Eye (tissue), 1 donor: ENCODE measurements at regions not wholly inside any gene's neighbourhood (a gene's known extent, or its start where the extent isn't known, plus 50 kb on each side); places are given as distances from the start of the nearest gene placed in this dataset.
A peak's percentile ranks its signal among the peaks of the same experiment; 100 is the strongest.
"Not testable (repeated sequence)": the region's sequence is repeated elsewhere in the genome, so short reads cannot be mapped to it uniquely, and the experiment has no call there.

Experiments
- DNase-seq: peaks from one replicate; pipeline ENCODE4 v3.0.0-alpha.2; 2015

DNA sequence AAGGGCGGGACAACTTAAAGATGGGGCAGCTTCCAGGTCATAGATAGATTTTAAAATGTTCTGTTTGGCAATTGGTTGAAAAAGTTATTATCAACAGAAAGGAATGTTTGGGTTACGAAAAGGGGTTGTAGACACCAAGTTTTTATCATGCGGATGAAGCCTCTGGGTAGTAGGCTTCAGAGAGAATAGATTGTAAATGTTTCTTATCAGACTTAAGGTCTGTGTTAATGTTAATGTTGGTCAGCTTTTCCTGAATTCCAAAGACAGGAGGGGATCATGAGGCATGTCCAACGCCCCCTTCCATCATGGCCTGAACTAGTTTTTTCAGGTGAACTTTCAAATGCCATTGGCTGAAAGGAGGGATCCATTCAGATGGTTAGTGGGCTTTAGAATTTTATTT lies 84.2 kb upstream of the KIF5B start:
- no peak for DNase-seq

DNA sequence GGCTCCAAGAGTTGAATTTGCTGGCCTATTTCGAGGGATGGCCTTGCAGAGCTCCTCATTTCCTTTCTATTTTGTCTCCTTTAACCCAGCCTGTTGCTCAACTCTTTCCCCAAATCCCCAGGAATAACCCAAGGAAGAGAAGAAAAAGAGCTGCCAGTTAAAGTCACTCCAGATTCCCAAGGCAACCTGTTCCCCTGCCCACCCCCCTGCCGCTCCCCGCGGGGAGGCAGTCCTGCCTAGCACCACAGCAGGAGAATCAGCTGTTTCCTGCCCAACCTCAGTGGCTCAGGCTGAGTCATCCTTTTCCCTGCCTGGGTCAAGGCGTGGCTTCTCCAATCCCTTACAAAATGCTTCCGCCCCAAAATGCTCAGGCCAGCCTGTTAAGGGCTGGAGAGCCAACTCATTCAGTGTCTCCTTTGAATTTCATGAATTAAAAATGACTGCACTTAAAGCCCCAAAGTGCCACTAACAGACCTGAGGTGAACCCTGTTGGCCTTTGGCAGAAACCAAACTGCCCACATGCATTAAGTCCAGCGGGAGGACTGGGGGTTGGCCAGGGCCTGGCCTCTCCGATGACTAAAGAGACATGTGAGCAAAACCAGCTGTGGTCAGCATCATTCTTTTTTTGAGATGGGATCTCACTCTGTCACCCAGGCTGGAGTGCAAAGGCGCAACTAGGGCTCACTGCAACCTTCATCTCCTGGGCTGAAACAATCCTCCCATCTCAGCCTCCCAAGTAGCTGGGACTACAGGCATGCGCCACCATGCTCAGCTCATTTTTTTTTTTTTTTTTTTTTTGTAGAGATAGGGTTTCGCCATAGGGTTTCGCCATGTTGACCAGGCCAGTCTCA lies 83.2 kb upstream of the KIF5B start:
- peak; percentile 11 for DNase-seq

DNA sequence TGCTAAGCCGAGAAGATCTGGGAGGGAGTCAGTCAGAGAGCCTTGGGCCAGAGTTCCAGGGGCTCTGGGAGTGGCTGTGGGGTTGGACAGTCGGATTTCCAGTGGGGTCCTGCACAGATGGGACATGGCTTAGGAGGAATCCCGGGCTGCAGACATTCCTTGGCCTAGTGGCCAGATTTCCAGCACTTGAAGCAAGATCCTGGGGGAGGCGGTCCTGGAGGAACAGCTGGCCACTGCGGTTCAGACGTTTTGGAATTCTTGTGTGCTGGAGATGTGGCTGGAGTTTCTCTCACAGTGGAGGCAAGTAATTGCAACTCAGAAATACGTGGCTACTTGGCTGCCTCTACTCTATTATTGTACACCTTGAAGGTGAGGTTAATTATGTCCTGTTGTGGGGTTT lies 80.7 kb upstream of the KIF5B start:
- DNase-seq: not testable (repeated sequence)

DNA sequence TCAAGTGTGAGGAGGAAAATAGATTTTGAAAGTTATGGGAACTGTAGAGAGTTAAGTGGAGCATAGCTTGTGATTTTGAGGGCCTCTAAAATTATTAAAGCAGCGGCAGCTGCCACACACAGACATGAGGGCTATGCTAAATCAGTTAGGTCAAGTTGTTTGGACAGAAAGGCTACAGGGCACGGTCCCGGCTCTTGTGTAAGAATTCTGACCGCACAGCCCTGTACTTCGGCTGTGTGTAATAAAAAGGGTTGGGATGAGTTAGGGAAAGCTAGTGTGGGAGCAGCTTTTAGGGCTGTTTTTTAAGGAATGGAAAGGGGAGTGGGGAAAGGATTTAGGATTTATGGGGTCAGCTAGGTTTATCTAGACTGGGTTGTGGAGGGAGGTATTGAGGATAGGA lies 79.6 kb upstream of the KIF5B start:
- not testable (repeated sequence) for DNase-seq

DNA sequence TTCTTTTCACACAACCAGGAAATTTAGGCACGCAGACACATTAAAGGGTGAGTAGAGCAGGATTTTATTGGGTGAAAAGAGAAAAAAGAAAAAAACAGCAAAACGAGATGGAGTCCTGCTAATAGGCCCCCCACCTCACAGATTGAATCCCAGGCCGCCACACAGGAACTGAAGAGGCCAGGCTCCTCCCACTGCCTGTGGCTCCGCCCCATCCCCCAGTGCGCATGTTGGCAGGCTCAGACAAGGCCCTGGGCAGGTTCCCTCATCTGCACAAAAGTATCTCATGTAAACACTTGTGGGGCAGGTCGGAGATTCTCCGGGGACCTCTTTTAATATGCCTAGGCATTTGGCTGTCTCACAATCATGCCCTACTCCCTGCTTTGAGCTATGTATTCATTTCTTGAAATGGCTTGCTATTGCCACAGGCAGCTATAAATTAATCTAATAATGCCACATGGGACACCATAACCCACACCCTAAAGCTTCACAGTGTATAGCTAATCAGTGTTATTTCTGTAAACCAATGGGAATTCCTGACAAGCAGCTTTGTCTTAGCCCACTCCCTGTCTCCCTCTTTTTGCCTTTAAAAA lies 76.2 kb upstream of the KIF5B start:
- no peak for DNase-seq

DNA sequence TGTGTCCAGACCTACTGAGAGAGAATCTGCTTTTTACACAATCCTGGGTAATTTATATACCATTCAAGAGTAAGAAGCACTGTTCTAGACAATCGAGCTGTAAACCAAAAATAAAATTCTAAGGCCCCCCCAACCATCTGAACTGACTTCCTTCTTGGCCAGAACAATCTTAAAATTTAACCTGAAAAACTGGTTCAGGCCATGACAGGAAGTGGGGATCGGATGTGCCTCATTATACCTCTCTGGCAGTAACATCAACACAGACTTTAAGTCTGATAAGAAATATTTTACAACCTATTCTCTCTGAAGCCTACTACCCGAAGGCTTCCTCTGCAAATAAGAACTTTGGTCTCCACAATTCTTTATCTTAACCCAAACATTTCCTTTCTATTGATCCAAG lies 75.2 kb upstream of the KIF5B start:
- no peak for DNase-seq

DNA sequence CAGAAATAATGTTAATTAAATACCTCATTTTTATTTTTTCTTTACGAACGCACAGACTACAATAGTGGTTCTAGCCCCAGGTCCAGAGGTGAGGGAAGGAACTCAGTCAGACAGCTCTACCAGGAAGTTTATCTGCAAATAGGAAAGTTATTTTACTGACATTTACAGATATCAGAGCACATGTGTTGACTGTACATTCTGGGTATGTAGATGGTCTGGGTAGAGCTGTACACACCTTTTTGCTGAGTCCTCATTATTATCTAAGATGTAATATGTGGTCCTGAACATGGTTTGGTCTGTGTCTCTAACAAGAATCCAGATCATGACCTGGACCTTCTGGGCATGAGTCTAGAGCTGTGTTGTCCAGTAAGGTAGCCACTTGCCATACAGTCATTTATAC lies 74.6 kb upstream of the KIF5B start:
- DNase-seq: no peak

DNA sequence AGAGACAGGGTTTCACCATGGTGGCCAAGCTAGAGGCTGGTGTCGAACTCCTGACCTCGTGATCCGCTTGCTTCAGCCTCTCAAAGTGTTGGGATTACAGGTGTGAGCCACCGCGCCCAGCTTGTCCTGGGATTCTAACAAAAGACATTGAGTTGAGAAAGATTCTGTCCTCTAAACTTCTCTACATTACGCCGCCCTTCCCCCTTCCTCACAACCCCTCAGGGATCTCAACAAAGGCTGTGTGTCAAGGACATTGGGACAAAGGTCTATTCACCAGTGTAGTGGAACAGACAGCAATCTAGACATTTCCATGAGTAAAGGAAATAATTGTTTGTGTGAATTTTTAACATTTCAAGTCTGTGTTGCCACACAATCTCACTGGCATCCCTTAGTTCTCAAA lies 68.8 kb upstream of the KIF5B start:
- DNase-seq: no peak

DNA sequence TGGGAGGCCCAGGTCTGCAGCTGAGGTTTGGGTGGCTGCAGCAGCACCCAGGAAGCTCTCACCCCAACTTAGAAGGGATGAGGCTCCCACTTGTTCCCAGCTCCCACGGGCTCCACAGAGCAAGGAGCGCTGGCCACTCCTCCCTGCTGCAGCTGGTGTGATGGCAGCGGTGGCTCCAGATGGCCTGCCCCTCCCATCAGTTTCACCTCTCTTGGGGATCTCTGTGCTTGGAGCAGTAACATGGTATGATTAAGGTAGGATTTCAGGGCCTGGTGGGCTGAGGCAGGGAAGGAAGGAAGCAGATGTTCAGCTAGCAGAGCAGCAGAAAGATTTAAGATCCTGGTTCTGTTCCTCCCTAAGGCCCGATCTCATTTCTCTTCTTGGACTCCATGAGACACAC lies 66.8 kb upstream of the KIF5B start:
- DNase-seq: no peak

DNA sequence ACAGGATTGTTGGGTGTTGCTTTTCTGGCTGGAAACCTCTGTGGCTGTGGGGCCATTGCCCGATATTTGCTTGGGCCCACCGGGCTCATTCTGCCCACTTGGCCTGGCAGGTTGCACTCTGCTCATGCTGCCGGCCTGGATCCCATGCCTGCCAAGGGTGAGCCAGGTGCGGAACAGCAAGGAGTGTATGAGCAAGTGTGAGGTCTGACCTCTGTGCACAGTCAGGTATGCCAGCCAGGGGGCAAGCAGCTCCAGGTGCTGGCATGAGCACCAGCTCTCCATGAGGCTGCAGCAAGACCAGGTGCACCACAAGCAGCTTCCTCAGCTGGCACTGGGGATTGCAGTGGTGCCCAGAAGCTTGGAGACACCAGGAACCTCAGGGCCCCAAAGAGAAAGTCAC lies 65.4 kb upstream of the KIF5B start:
- DNase-seq: no peak

DNA sequence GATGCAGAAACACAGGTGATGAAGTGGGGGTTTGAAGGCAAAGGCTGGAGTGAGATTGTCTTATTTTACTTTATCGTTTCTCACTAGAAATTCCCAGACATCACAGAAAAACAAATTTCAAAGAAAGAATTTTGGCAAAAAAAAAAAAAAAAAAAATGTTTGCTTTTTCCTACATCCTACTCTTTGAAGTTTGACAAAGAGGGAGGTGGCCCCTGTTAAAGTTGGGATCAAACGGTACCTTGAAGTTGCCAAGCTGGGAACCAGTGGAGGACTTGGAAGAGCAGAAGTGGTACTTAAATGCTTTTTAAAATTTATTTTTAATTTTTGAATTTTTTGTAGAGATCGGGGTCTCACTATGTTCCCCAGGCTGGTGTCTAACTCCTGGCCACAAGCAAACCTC lies 63.9 kb upstream of the KIF5B start:
- DNase-seq: no peak

DNA sequence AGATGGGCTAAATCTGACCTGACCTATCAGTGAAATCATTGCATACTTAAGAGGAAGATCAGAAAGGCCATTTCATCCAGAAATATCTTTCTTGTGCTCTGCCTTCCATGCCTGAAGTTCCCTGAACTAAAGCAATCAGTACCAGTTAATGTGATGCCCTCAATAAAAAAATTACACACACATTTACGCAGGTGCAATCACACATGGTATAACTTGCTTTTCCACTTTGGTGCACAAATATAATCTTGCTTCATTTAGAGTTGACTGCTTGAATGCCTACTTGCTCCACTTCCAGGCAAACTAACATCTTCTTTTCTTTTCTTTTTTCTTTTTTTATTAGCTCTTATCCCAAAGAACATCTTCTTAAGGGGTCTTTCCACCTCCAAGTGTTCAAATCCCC lies 58.3 kb upstream of the KIF5B start:
- peak; percentile 34 for DNase-seq

DNA sequence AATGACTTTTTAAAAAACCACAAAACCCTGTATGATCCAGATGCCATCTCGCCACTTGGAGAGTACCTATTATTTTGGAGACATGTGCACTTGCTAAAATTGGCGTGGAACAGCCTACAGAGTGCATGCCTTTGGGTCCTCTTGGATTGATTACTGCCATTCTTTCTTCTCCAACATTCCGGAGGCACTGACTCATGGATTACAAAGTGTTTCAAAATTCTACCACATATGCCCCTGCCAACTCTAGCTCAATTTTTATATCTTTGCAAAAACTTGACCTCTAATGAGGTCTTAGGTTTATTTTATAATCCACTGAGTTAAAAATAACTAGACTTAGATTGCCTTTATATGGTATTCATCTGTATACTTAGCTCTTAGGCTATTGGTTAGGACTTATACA lies 55.8 kb upstream of the KIF5B start:
- no peak for DNase-seq

DNA sequence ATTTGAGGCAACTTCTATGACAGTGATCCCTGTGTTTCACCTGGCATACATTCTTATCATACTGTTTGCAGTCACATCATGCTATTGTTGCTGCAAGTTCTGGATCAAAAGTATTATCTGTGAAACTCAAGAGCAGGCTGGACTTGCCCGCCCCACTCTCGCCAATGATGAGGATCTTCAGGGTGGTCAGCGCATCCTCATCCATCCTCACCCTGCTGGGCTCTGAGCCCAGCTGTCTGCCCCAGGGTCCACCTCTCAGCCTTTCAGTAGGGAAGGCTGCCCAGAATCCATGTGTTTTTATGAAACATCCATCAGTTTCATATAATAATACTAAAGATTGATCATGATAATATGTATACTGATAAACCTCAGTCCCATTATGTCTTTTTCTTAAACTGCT lies 55.4 kb upstream of the KIF5B start:
- DNase-seq: no peak

DNA sequence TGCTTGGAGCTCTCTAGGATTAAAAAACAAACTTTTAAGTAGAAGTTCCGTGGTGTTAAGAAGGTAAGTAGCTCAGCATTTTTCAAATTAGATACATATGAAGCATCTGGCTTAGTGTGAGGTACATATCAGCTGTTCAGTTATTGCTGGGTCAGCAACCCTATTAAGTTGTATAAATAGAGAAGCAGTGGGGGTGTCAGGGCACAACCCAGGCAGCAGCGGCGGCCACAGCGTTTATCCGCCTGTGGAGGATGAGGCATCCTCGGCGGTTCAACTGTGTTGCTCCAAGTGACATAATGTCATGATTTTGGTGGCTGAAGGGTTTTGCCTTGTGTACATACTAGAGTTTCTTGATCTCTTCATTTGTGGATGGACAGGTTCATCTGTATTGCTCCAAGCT lies 54.6 kb upstream of the KIF5B start:
- DNase-seq: no peak

DNA sequence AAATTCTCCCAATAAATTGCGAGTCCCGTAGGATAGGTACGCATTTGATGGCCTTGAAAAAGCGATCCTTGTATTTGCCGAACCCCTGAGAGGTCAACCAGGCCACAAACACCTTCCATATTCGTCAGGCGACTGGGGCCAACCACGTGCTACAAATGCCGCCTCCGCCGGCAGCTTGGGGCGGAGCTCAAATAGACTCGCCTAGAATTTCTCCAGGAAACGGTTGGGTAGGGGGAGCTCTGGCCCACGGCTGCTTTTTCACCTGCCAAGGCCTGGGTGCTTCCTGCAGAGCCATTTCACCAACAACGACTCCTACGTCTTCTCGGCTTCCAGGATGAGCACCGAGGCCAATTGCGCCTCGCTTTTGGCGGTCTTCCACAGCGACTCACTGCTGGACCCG lies 53.4 kb upstream of the KIF5B start:
- DNase-seq: no peak
